GM23248 (cell line): ENCODE measurements at regions not wholly inside any gene's neighbourhood (a gene's known extent, or its start where the extent isn't known, plus 50 kb on each side); places are given as distances from the start of the nearest gene placed in this dataset.

Source experiments
- DNase-seq: peaks from one replicate; pipeline ENCODE4 v3.0.0-alpha.2; 2015
- H2AFZ ChIP-seq: fragments of 200-600 bp; sonication (generic); 2 replicates; pipeline ENCODE4 v1.6.1; 2016; ENCODE audit warnings: antibody characterized with exemption
- H3F3A ChIP-seq: fragments of 200-600 bp; sonication (generic); 2 replicates; pipeline ENCODE4 v1.6.1; 2016; ENCODE audit warnings: mild to moderate bottlenecking, antibody characterized with exemption, mixed run types; ENCODE audit not compliant: insufficient read depth
- H3K27ac ChIP-seq: fragments of 200-600 bp; sonication (generic); 2 replicates; pipeline ENCODE4 v1.5.1; 2016; ENCODE audit warnings: mild to moderate bottlenecking
- H3K27me3 ChIP-seq: fragments of 200-600 bp; sonication (generic); replicated peaks from 2 replicates; pipeline ENCODE4 v1.6.1; 2016; ENCODE audit warnings: mild to moderate bottlenecking; ENCODE audit not compliant: insufficient read depth
- H3K36me3 ChIP-seq: fragments of 200-600 bp; sonication (generic); 2 replicates; pipeline ENCODE4 v1.6.1; 2016; ENCODE audit warnings: low read depth, mild to moderate bottlenecking
- H3K4me1 ChIP-seq: fragments of 200-600 bp; sonication (generic); 2 replicates; pipeline ENCODE4 v1.6.1; 2016; ENCODE audit warnings: mild to moderate bottlenecking; ENCODE audit not compliant: insufficient read depth
- H3K4me2 ChIP-seq: fragments of 200-600 bp; sonication (generic); one replicate; pipeline ENCODE4 v1.6.1; 2016; ENCODE audit warnings: mild to moderate bottlenecking; ENCODE audit not compliant: unreplicated experiment
- H3K4me3 ChIP-seq: fragments of 200-600 bp; sonication (generic); 2 replicates; pipeline ENCODE4 v1.5.1; 2016; ENCODE audit warnings: mild to moderate bottlenecking
- H3K79me2 ChIP-seq: fragments of 200-600 bp; sonication (generic); 2 replicates; pipeline ENCODE4 v1.6.1; 2016; ENCODE audit warnings: mild to moderate bottlenecking; ENCODE audit not compliant: insufficient read depth
- H3K9ac ChIP-seq: fragments of 200-600 bp; sonication (generic); 2 replicates; pipeline ENCODE4 v1.6.1; 2016; ENCODE audit warnings: mild to moderate bottlenecking
- H3K9me2 ChIP-seq: fragments of 200-600 bp; sonication (generic); 2 replicates; pipeline ENCODE4 v1.6.1; 2016; ENCODE audit warnings: mixed run types, mild to moderate bottlenecking, moderate library complexity; ENCODE audit not compliant: insufficient read depth
- H3K9me3 ChIP-seq: fragments of 200-600 bp; sonication (generic); one replicate; pipeline ENCODE4 v1.6.1; 2017; ENCODE audit warnings: low read depth
- H4K20me1 ChIP-seq: fragments of 200-600 bp; sonication (generic); 2 replicates; pipeline ENCODE4 v1.6.0; 2016; ENCODE audit not compliant: insufficient read depth
- EZH2 ChIP-seq: fragments of 200-600 bp; sonication (generic); IDR thresholded peaks from 2 replicates; pipeline ENCODE4 v1.6.1; 2018; ENCODE audit warnings: antibody characterized with exemption, mild to moderate bottlenecking; ENCODE audit not compliant: insufficient read depth, poor library complexity, severe bottlenecking
- EZH2phosphoT487 ChIP-seq: fragments of 200-600 bp; sonication (generic); IDR thresholded peaks from 2 replicates; pipeline ENCODE4 v1.6.1; 2018; ENCODE audit warnings: antibody characterized with exemption, moderate library complexity, mild to moderate bottlenecking, low read depth; ENCODE audit not compliant: insufficient read depth
- WGBS, 2 experiments: methylation state at CpG; one replicate each; pipeline ENCODE4 v1.1.6; 2015 to 2017; ENCODE audit warnings: low lambda C conversion rate in 2 of 2, low coverage in 1 of 2; ENCODE audit errors: missing lambda C conversion rate in 2 of 2; 5-methylcytosine and 5-hydroxymethylcytosine counted together
- in situ Hi-C: fragments of 300-500 bp; cut with MboI; formaldehyde crosslinking; loops from 2 replicates; pipeline ENCODE4 v1.15.0; 2020

DNA sequence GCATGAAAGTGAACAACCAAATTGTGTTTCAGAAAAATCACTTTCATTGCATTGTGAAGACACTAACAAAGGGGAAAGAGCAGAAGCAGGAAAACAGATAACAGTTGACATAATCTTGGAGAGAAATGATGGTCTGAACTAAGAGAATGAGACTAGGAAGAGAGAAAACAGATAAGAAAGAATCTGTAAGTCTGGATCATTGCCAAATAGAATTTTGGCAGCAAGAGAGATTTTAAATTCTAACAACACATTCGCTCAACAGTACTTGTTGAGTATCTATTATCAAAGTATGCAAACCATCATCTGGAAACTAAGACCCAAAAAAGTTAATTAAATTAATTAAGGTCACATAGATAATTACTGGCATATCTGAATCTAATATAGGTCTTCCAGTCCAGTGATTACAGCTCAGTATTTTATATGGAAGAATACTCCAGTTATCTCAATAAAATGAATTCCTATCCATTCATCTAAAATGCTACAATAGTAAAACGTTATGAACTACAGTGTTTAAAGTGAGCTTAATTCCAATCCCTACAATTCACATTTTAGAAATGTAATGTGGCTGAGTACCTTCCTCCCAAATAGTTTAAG lies 166.7 kb upstream of the FAT3 start:
- Histone ChIP-seq H3K27ac (no peak overlapping the region), H3K4me3 (no peak overlapping the region), H3K36me3 (no peaks in the 10 kb centered on the region), H4K20me1 (no peaks in the 10 kb centered on the region), H3F3A (no peaks in the 10 kb centered on the region), H3K9ac (no peak overlapping the region), H3K9me2 (no peaks in the 10 kb centered on the region), H3K4me1 (no peaks in the 10 kb centered on the region), H3K27me3 (no peaks in the 10 kb centered on the region), H2AFZ (no peak overlapping the region), H3K9me3 (no peaks in the 10 kb centered on the region), H3K79me2 (no peaks in the 10 kb centered on the region), H3K4me2 (no peak overlapping the region)
- no peak for DNase-seq
- TF ChIP-seq EZH2phosphoT487 (no peak), EZH2 (no peak)
- in situ Hi-C loops, result no loop called here
- 8 to 14% methylated on average over 2 of the region's 2 CpGs for WGBS, 2 experiments

DNA sequence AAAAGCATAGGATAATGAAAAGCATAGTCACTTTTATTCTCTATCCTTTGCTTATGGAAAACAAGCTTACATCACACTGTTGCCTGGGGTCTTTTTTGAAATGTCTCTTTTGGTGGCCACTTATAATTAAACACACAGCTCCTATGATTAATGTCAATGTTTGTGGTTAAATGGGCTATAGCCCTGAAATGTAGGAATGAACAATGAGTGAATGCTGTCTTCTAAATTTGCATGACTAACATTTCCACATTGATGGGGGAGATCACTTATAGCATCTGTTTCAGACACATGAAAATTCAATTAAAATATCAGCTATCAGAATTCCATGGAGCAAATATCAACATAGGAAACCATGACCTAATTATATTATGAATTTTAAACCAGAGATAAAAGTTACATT lies 171.4 kb upstream of the FAT3 start:
- H3K9me3 ChIP-seq, result no peaks in the 10 kb centered on the region
- no peak overlapping the region for H3K9ac ChIP-seq
- no peak for DNase-seq
- no peak for TF ChIP-seq EZH2
- no peak for TF ChIP-seq EZH2phosphoT487
- H3K27ac ChIP-seq, result no peak overlapping the region
- H3K4me2 ChIP-seq, result no peak overlapping the region
- no peaks in the 10 kb centered on the region for H3K9me2 ChIP-seq
- no peaks in the 10 kb centered on the region for H3K36me3 ChIP-seq
- H3K79me2 ChIP-seq, result no peaks in the 10 kb centered on the region
- H3K4me3 ChIP-seq, result no peak overlapping the region
- no peaks in the 10 kb centered on the region for H3K4me1 ChIP-seq
- H3F3A ChIP-seq, result no peaks in the 10 kb centered on the region
- H3K27me3 ChIP-seq, result no peaks in the 10 kb centered on the region
- in situ Hi-C loops, result no loop called here
- no peak overlapping the region for H2AFZ ChIP-seq
- H4K20me1 ChIP-seq, result no peaks in the 10 kb centered on the region

DNA sequence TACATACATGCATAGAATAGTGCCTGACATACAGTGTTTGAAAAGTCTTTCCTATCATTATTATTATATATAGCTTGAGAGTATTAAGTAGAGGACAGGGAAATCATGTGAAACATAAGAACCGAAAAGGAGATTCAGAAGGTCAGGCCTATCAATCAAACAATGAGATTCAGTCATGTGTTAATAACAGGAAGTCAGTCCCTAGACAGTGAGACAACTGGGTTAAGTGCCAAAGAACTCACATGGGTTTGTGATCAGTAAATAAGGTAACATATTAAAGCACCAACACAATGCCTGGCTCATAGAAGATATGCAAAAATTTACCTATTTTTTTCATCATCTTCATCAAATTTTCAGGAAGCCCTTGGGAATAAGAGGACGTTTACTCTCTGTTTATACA lies 174.3 kb upstream of the FAT3 start:
- Histone ChIP-seq H3K79me2 (no peaks in the 10 kb centered on the region), H3K9ac (no peak overlapping the region), H3K27me3 (no peaks in the 10 kb centered on the region), H3K36me3 (no peaks in the 10 kb centered on the region), H3K9me2 (no peaks in the 10 kb centered on the region), H3K4me3 (no peak overlapping the region), H3K9me3 (no peaks in the 10 kb centered on the region), H3K4me2 (no peak overlapping the region), H3F3A (no peaks in the 10 kb centered on the region), H3K27ac (no peak overlapping the region), H3K4me1 (no peaks in the 10 kb centered on the region), H4K20me1 (no peaks in the 10 kb centered on the region), H2AFZ (no peak overlapping the region)
- no peak for DNase-seq
- TF ChIP-seq EZH2 (no peak), EZH2phosphoT487 (no peak)
- in situ Hi-C loops, result no loop called here
- 14 to 20% methylated on average over 2 of the region's 2 CpGs for WGBS, 2 experiments

DNA sequence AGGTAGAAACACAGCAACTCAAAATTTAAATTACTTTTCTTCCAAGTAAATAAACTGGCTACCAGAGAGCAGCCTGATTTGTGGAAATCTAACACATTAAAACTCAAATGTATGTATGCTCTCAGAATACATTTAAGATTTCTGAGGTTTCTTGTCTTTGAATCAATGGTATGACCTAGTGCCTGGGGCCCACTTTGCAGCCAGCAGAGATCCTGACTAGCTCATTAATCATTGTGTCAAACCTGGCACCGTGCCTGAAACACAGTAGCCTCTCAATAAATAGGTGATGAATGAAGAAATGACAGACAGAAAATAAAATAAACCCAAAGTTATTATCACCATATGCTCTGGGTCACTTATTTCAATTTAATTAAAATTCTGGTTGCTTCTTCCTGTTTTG lies 176.2 kb upstream of the FAT3 start:
- H3K9me3 ChIP-seq, result no peaks in the 10 kb centered on the region
- no peak overlapping the region for H2AFZ ChIP-seq
- DNase-seq, result no peak
- no peaks in the 10 kb centered on the region for H3F3A ChIP-seq
- H4K20me1 ChIP-seq, result no peaks in the 10 kb centered on the region
- no peaks in the 10 kb centered on the region for H3K36me3 ChIP-seq
- H3K4me1 ChIP-seq, result no peaks in the 10 kb centered on the region
- TF ChIP-seq EZH2phosphoT487, result no peak
- H3K27ac ChIP-seq, result no peak overlapping the region
- WGBS, 2 experiments, result 0 to 5% methylated on average over 1 of the region's 1 CpG
- no peaks in the 10 kb centered on the region for H3K27me3 ChIP-seq
- H3K9me2 ChIP-seq, result no peaks in the 10 kb centered on the region
- in situ Hi-C loops, result no loop called here
- H3K4me3 ChIP-seq, result no peak overlapping the region
- no peaks in the 10 kb centered on the region for H3K79me2 ChIP-seq
- no peak overlapping the region for H3K9ac ChIP-seq
- no peak overlapping the region for H3K4me2 ChIP-seq

DNA sequence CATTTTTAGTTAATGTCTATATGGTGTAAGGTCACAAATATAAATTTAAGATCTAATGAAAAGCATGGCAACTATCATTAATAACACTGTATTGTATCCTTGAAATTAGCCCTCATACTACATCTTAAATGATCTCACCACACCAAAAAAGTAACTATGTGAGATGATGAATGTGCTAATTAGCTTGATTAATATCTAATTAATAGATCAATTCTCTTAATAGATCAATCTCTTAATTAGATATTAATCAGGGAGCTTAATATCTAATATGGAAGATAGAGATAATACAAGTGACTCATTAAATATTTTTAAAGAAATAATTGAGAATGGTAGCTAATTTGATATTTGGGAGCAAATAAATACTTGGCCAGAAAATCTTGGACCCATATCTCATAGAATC lies 178.5 kb upstream of the FAT3 start:
- Histone ChIP-seq H3K79me2 (no peaks in the 10 kb centered on the region), H2AFZ (no peak overlapping the region), H3F3A (no peaks in the 10 kb centered on the region), H4K20me1 (no peaks in the 10 kb centered on the region), H3K9ac (no peak overlapping the region), H3K4me1 (no peaks in the 10 kb centered on the region), H3K4me2 (no peak overlapping the region), H3K9me2 (no peaks in the 10 kb centered on the region), H3K27ac (no peak overlapping the region), H3K36me3 (no peaks in the 10 kb centered on the region), H3K27me3 (no peaks in the 10 kb centered on the region), H3K4me3 (no peak overlapping the region), H3K9me3 (no peaks in the 10 kb centered on the region)
- in situ Hi-C loops, result no loop called here
- TF ChIP-seq EZH2phosphoT487 (no peak), EZH2 (no peak)
- no peak for DNase-seq
